ENCODE measurements at regions not wholly inside any gene's neighbourhood (a gene's known extent, or its start where the extent isn't known, plus 50 kb on each side); places are given as distances from the start of the nearest gene placed in this dataset.

DNA sequence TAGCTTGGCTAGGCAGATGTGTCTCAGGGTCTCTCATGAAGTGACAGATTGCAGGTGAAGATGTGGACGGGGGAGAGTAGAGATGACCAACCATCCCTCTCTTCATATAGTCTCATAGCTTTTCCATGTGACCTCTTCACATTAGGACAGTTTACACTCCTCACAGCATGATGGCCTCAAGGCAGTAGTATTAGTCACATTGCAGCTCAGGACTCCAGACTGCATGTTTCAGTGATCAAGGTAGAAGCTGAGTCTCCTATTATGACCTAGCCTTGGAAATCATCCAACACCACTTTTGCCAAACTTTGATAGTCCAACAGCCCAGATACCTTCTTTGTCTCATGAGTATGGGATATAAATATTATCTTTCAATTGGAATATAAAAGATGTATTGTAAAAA lies 147.7 kb downstream of the GASK1B start:
- no peak for ATAC-seq
- TF ChIP-seq, protein P1, sequence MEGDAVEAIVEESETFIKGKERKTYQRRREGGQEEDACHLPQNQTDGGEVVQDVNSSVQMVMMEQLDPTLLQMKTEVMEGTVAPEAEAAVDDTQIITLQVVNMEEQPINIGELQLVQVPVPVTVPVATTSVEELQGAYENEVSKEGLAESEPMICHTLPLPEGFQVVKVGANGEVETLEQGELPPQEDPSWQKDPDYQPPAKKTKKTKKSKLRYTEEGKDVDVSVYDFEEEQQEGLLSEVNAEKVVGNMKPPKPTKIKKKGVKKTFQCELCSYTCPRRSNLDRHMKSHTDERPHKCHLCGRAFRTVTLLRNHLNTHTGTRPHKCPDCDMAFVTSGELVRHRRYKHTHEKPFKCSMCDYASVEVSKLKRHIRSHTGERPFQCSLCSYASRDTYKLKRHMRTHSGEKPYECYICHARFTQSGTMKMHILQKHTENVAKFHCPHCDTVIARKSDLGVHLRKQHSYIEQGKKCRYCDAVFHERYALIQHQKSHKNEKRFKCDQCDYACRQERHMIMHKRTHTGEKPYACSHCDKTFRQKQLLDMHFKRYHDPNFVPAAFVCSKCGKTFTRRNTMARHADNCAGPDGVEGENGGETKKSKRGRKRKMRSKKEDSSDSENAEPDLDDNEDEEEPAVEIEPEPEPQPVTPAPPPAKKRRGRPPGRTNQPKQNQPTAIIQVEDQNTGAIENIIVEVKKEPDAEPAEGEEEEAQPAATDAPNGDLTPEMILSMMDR (IDR thresholded peaks at IDR 0.05 in 4 of 5, conservative IDR thresholded peaks at IDR 0.05 in 1 of 5), result no peak
- no peak for TF ChIP-seq POLR2A (IDR thresholded peaks at IDR 0.05)
- Histone ChIP-seq H3K27me3 (no peaks in the 10 kb centered on the region), H3K36me3 (no peaks in the 10 kb centered on the region), H3K4me3 (no peak overlapping the region), H3K27ac (no peak overlapping the region), H3K4me1 (peaks cover 0 to 7% of the 10 kb centered on the region in 2 donors), H3K9me3 (no peaks in the 10 kb centered on the region)
- in situ Hi-C loops (cut with MboI; ENCODE audit: low sequenced_read_pairs in 4 of 4), result no loop called here
- no peak for DNase-seq
- intact Hi-C loops (cut with DNase I; ENCODE audit: low total_unique reads), result no loop called here

DNA sequence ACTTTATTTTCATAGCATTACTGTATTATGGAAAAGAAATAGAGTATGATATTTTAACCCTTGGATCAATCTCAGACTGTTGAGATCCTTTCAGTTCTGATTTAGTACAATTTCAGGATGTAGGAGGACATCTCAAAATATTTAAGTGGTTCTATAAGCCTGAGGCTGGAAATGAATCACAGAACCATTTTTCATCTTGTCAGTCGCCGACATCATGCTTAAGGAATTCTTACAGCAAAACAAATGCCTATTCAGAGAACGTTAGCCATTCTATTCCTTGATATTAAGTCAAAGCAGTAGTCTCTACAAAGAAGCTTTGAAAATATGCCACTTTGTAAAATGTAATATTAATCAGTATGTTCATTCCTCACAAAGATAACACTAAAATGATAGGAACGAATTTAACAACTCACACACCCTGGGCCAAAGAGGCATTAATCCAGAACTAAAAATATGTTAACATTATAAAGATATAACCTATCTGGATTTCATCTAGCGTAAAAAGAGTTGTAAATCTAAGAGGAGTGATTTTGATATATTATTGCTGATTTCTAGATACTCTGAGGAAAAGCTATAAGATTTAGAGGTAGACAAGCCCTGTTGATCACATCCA lies 152.0 kb downstream of the GASK1B start:
- H3K9me3 ChIP-seq, result no peaks in the 10 kb centered on the region
- no peak overlapping the region for H3K4me3 ChIP-seq
- in situ Hi-C loops (cut with MboI; ENCODE audit: low sequenced_read_pairs in 4 of 4) (no loop called here), intact Hi-C loops (cut with DNase I; ENCODE audit: low total_unique reads) (no loop called here)
- DNase-seq (no peak), ATAC-seq (no peak)
- H3K27me3 ChIP-seq, result no peaks in the 10 kb centered on the region
- H3K36me3 ChIP-seq, result no peaks in the 10 kb centered on the region
- no peak for TF ChIP-seq POLR2A (IDR thresholded peaks at IDR 0.05)
- TF ChIP-seq, protein P1 (IDR thresholded peaks at IDR 0.05 in 4 of 5, conservative IDR thresholded peaks at IDR 0.05 in 1 of 5), result no peak
- H3K27ac ChIP-seq, result peak overlapping the region in 2 of 4 donors; percentile 33 to 36
- H3K4me1 ChIP-seq, result peaks cover 0 to 11% of the 10 kb centered on the region in 2 donors

DNA sequence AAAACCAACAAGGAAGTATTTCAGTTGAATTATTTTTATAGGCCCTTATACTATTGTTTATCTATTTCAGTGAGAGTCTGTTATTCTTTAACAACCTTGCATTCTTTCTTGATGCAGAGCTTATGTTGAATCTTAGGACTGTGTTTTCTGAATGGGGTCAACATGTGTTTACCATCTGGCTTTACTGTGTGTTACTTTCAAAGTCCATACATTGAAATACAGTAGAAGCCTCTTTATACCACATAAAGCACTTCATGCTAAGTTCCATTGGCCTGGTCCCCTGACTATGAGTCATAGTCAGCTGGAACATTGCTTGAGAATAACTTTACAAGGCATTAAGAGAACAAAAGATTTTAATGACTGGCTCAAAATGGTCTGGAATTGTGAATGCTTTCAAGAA lies 152.6 kb downstream of the GASK1B start:
- no peak for TF ChIP-seq POLR2A (IDR thresholded peaks at IDR 0.05)
- TF ChIP-seq, protein P1 (IDR thresholded peaks at IDR 0.05 in 4 of 5, conservative IDR thresholded peaks at IDR 0.05 in 1 of 5), result no peak
- intact Hi-C loops (cut with DNase I; ENCODE audit: low total_unique reads) (no loop called here), in situ Hi-C loops (cut with MboI; ENCODE audit: low sequenced_read_pairs in 4 of 4) (no loop called here)
- Histone ChIP-seq H3K9me3 (no peaks in the 10 kb centered on the region), H3K27ac (peak overlapping the region in 3 of 4 donors; percentile 30 to 36 (median 33)), H3K36me3 (no peaks in the 10 kb centered on the region), H3K4me3 (no peak overlapping the region), H3K27me3 (no peaks in the 10 kb centered on the region), H3K4me1 (peaks cover 0 to 11% of the 10 kb centered on the region in 2 donors)
- ATAC-seq (peak; percentile 66 to 79), DNase-seq (peak; percentile 25 to 34)

DNA sequence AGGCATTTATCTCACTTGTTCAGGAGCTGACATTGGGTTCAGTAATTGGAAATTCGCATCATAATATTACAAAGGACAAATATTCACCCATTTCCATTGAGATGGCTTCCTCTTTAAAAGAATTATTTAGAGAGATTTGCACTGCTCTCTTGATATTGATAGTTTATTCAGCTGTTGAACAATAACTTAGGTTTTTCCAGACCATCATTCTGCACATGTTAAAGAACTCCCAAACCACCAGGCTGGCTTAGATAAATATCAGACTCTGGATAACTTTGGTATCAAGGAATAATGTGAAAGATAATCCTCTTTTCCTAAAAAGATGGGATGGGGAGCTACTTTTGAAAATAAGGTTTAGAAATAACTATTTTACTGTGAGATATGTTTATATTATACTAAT lies 154.0 kb downstream of the GASK1B start:
- intact Hi-C loops (cut with DNase I; ENCODE audit: low total_unique reads), result no loop called here
- TF ChIP-seq, protein P1 (IDR thresholded peaks at IDR 0.05 in 4 of 5, conservative IDR thresholded peaks at IDR 0.05 in 1 of 5), result no peak
- TF ChIP-seq POLR2A (IDR thresholded peaks at IDR 0.05), result no peak
- DNase-seq, result no peak
- H3K27me3 ChIP-seq, result no peaks in the 10 kb centered on the region
- H3K36me3 ChIP-seq, result no peaks in the 10 kb centered on the region
- in situ Hi-C loops (cut with MboI; ENCODE audit: low sequenced_read_pairs in 4 of 4), result no loop called here
- ATAC-seq, result no peak
- H3K27ac ChIP-seq, result no peak overlapping the region
- H3K9me3 ChIP-seq, result no peaks in the 10 kb centered on the region
- H3K4me3 ChIP-seq, result no peak overlapping the region
- peaks cover 0 to 11% of the 10 kb centered on the region in 2 donors for H3K4me1 ChIP-seq
